Right lung (tissue), 2 donors: ENCODE measurements at regions not wholly inside any gene's neighbourhood (a gene's known extent, or its start where the extent isn't known, plus 50 kb on each side); places are given as distances from the start of the nearest gene placed in this dataset.
"Not testable (repeated sequence)": the region's sequence is repeated elsewhere in the genome, so short reads cannot be mapped to it uniquely, and the experiment has no call there.

Source experiments
- DNase-seq, 2 donors: peaks; one replicate each; pipeline ENCODE4 v3.0.0-alpha.2; 2013

DNA sequence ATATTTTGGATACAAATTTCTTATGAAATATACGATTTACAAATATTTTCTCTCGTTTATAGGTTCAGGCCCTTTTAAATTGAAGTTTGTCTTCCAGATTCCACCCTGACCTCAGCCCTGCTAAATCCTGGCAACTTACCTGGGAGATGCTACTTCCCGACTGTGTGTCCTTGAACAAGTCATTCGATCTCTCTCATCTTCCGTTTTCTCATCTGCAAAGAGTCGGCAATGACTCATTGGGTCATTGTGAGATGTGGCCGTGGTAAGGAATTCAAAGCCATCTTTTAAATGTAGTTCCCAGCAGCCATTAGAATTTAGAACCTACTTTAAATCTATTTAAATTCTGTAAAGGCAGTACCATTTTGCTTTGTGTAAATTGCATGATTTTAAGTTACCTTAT is 72.5 kb downstream of the LHX2 start:
- no peak for DNase-seq

- DNase-seq: no peak
Observed at GRCh38 chr9:124087226-124087625, 75.7 kb downstream of the LHX2 start.

DNA sequence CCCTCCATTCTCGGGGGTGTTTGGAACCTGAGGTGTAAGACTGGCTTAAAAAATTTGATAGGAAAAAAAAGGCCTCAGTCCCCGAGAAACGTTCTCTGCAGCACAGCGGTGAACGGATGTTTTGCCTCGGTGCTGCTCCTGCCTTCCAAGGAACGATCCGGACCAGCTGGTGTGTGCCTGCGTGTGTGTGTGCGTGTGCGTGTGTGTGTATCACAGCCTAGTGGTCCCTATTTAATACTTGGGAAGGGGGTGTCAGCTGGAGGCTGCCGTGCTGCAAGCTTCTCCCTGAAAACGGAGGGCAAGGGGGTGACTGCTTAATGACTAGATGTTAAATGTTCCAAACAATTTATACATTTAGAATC is 76.9 kb downstream of the LHX2 start:
- no peak for DNase-seq

- not testable (repeated sequence) for DNase-seq
Observed at GRCh38 chr9:124089631-124090488, 78.3 kb downstream of the LHX2 start.

GRCh38 chr9:124098141-124098905 is 86.8 kb downstream of the LHX2 start:
- no peak for DNase-seq

GRCh38 chr9:124099860-124100259 is 88.3 kb downstream of the LHX2 start:
- DNase-seq: no peak

- no peak for DNase-seq
Observed at GRCh38 chr9:124101215-124101968, 89.8 kb downstream of the LHX2 start.

GRCh38 chr9:124101969-124102345 is 90.4 kb downstream of the LHX2 start:
- no peak for DNase-seq

GRCh38 chr9:124102363-124102762 is 90.8 kb downstream of the LHX2 start:
- no peak for DNase-seq

- no peak for DNase-seq
Observed at GRCh38 chr9:124105266-124105665, 93.7 kb downstream of the LHX2 start.

- DNase-seq: no peak
Observed at GRCh38 chr9:124108216-124108615, 96.6 kb downstream of the LHX2 start.

DNA sequence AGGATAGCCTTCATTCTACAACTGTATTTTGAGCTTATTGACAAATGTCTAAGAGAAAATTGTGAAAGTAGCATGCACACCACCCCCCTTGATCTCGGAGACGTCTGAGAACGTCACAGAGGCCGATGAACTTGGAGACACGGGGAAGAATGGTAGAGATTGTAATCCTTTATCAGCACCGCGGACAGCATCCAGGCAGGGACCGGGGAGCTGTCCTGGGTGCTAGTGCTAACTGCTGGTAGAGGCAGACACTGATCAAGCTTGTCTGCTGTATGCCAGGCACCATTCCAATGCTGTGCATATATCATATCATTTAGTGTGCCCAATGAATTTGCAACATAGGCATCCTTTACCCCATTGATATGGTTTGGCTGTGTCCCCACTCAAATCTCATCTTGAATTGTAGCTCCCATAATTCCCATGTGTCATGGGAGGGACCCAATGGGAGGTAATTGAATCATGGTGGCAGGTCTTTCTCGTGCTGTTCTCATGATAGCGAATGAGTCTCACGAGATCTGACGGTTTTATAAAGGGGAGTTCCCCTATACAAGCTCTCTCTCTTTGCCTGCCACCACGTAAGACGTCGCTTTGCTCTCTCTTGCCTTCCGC is 98.8 kb downstream of the LHX2 start:
- DNase-seq: peak; percentile 70 to 75

DNA sequence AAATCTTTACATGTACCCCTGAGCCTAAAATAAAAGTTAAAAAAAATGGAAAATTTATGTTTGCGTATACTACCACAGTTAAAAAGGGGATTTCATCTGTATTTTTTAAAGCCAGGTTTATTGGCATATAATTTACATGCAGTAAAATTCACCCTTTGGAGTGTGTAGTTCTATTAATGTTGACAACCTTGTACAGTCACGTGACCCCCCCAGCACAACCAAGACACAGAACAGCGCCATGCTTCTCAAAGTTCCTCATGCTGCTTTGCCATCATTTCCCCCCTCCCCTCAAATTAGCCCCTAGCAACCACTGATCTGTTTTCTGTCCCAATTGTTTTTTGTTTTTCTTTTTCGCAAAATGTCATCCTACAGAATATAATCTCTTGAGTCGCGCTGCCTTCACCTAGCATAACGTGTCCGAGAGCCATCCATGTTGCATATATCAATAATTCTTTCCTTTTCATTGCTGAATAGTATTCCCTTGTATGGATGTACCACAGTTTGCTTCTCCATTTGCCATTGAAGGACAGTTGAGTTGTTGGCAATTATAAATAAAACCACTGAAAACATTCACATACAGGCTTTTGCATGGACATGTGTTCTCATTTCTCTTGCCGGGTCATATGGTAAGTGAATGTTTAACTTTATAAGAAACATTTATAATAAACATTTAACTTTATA is 105.3 kb downstream of the LHX2 start:
- no peak for DNase-seq

DNA sequence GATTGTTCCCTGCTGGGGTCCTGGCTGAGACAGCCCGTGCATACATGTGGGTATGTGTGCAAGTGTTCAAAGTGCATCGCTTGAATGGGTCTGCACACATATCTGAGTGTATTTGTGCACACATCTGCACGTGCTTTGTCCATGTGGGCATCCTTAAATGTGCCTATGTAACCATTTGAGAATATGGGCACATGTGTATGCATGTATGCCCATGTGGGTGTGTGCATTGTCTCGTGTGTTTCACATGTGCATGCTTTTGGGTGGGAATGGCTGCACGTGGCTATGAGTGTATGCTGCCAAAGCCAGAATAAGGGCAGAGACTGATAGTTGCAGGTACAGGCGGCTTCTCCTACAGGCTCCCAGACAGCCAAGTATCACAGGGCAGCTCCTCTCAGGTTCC is 107.3 kb downstream of the LHX2 start:
- no peak for DNase-seq

GRCh38 chr9:124120272-124120671 is 108.7 kb downstream of the LHX2 start:
- no peak for DNase-seq

DNA sequence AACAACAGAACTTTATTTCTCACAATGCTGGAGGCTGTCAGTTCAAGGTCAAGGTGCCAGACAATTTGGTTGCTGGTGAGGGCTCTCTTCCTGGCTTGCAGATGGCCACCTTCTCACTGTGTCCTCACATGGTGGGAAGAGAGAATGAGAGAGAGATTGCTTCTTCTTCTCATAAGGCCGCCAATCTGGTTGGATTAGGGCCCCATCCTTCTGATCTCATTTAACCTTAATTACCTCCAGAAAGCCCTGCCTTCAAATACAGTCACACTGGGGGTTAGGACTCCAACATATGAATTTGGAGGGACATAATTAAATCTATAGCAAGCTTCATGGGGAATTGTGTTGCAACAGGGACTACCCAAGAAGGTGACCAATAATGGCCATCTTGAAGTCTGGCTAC is 110.2 kb downstream of the LHX2 start:
- no peak for DNase-seq

DNA sequence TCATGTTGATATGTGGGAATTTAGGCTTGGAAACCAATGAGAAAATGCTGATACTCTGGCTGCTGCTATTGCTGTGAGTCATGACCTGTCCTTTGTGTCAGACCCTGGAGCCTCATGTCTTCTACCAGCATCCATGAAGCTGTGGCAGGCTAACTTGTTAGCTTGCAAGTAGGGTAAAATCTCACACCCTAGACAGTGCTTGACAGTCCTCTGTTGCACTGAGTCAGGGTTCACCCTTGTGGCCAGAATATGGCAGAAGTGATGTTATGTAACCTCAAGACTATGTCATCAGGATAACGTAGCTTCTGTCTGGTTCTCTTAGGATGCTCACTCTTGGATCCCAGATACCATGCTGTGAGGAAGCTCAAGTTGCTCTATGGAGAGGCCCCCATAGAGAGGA is 110.8 kb downstream of the LHX2 start:
- no peak for DNase-seq

GRCh38 chr9:124122813-124123462 is 111.4 kb downstream of the LHX2 start:
- DNase-seq: no peak

GRCh38 chr9:124123621-124124020 is 112.1 kb downstream of the LHX2 start:
- not testable (repeated sequence) for DNase-seq

- DNase-seq: no peak
Observed at GRCh38 chr9:124124729-124125650, 113.4 kb downstream of the LHX2 start.
